Ovary (tissue), 3 donors: ENCODE measurements at regions not wholly inside any gene's neighbourhood (a gene's known extent, or its start where the extent isn't known, plus 50 kb on each side); places are given as distances from the start of the nearest gene placed in this dataset.

Experiments used
- POLR2A ChIP-seq: fragments of 450-650 bp; IDR thresholded peaks from one replicate; pipeline ENCODE4 v1.6.1; 2017; ENCODE audit warnings: antibody characterized with exemption, mild to moderate bottlenecking, moderate library complexity
- TF ChIP-seq, protein P1 (sequence below), 3 donors: fragments of 450-650 bp in 2 of 3; fragments of 200-600 bp in 1 of 3; IDR thresholded peaks; one replicate each; pipeline versions ENCODE4 v1.5.1 to v1.8.0; 2016 to 2022; ENCODE audit warnings: antibody characterized with exemption in 3 of 3, mild to moderate bottlenecking in 1 of 3
- donor health status: DM: no; HTN: no; CAD: no.

DNA sequence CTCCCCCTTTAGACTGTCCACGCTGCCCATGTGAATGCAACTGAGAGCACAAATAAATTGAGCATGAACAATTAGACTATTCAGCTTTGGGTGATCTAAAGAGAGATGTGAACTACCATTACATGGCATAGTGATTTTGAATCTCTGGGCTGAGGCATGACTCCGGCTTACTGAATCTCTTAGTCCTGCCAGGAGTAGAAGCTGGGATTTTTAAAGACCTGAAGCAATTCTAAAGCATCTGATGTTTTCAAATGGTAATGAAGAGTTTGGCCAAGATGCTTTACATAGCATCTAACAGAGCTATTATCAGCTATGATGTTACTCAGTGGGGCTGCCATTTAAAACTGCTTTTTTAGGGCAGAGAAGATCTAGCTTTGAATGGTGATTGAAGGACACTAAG, 1059.1 kb downstream of the SORCS3 start:
- TF ChIP-seq POLR2A: no peak
- TF ChIP-seq, protein P1, sequence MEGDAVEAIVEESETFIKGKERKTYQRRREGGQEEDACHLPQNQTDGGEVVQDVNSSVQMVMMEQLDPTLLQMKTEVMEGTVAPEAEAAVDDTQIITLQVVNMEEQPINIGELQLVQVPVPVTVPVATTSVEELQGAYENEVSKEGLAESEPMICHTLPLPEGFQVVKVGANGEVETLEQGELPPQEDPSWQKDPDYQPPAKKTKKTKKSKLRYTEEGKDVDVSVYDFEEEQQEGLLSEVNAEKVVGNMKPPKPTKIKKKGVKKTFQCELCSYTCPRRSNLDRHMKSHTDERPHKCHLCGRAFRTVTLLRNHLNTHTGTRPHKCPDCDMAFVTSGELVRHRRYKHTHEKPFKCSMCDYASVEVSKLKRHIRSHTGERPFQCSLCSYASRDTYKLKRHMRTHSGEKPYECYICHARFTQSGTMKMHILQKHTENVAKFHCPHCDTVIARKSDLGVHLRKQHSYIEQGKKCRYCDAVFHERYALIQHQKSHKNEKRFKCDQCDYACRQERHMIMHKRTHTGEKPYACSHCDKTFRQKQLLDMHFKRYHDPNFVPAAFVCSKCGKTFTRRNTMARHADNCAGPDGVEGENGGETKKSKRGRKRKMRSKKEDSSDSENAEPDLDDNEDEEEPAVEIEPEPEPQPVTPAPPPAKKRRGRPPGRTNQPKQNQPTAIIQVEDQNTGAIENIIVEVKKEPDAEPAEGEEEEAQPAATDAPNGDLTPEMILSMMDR (IDR thresholded peaks at IDR 0.05): no peak
